Stimulated activated CD8-positive, alpha-beta memory T cell treated with anti-CD3 and anti-CD28 coated beads, Interleukin-12 subunit alpha, Interleukin-12 subunit beta, amount 100 ng/mL, for 1 hour (primary cell): ENCODE measurements at regions not wholly inside any gene's neighbourhood (a gene's known extent, or its start where the extent isn't known, plus 50 kb on each side); places are given as distances from the start of the nearest gene placed in this dataset.
"Not testable (repeated sequence)": the region's sequence is repeated elsewhere in the genome, so short reads cannot be mapped to it uniquely, and the experiment has no call there.

Experiments used
- DNase-seq: peaks from one replicate; pipeline ENCODE4 v3.0.0-alpha.2; 2020; ENCODE audit warnings: low read depth

GRCh38 chr10:123318516-123318915, 164.3 kb downstream of the BUB3 start:
- no peak for DNase-seq

GRCh38 chr10:123320091-123320490, 165.9 kb downstream of the BUB3 start:
- no peak for DNase-seq

GRCh38 chr10:123323884-123324283, 169.7 kb downstream of the BUB3 start:
- DNase-seq = no peak

- no peak for DNase-seq
Measured at GRCh38 chr10:123325663-123326190, 171.5 kb downstream of the BUB3 start.

GRCh38 chr10:123326674-123327073, 172.5 kb downstream of the BUB3 start:
- DNase-seq = no peak

- DNase-seq = no peak
Measured at GRCh38 chr10:123327450-123327849, 173.2 kb downstream of the BUB3 start.

- no peak for DNase-seq
Measured at GRCh38 chr10:123327896-123328295, 173.7 kb downstream of the BUB3 start.

- no peak for DNase-seq
Measured at GRCh38 chr10:123331438-123331837, 177.2 kb downstream of the BUB3 start.

GRCh38 chr10:123346581-123346980, 192.4 kb downstream of the BUB3 start:
- DNase-seq = no peak

GRCh38 chr10:123348691-123349572, 194.7 kb downstream of the BUB3 start:
- no peak for DNase-seq

GRCh38 chr10:123351715-123352114, 197.5 kb downstream of the BUB3 start:
- DNase-seq = no peak

GRCh38 chr10:123354521-123354920, 200.3 kb downstream of the BUB3 start:
- no peak for DNase-seq

- no peak for DNase-seq
Measured at GRCh38 chr10:123355748-123356481, 201.7 kb downstream of the BUB3 start.

- no peak for DNase-seq
Measured at GRCh38 chr10:123356799-123357198, 202.6 kb downstream of the BUB3 start.

- DNase-seq = no peak
Measured at GRCh38 chr10:123357421-123357930, 203.3 kb downstream of the BUB3 start.

GRCh38 chr10:123359539-123359938, 205.3 kb downstream of the BUB3 start:
- DNase-seq = no peak

- DNase-seq = no peak
Measured at GRCh38 chr10:123361832-123362231, 207.6 kb downstream of the BUB3 start.

GRCh38 chr10:123367195-123367594, 213.0 kb downstream of the BUB3 start:
- DNase-seq = no peak

GRCh38 chr10:123371626-123372025, 217.4 kb downstream of the BUB3 start:
- DNase-seq = not testable (repeated sequence)

- DNase-seq = no peak
Measured at GRCh38 chr10:123373591-123373990, 219.4 kb downstream of the BUB3 start.

GRCh38 chr10:123375097-123375496, 220.9 kb downstream of the BUB3 start:
- no peak for DNase-seq

- no peak for DNase-seq
Measured at GRCh38 chr10:123375738-123376137, 221.5 kb downstream of the BUB3 start.

- no peak for DNase-seq
Measured at GRCh38 chr10:123377883-123378282, 223.7 kb downstream of the BUB3 start.
